ENCODE measurements at regions not wholly inside any gene's neighbourhood (a gene's known extent, or its start where the extent isn't known, plus 50 kb on each side); places are given as distances from the start of the nearest gene placed in this dataset.
"Not testable (repeated sequence)": the region's sequence is repeated elsewhere in the genome, so short reads cannot be mapped to it uniquely, and the experiment has no call there.

DNA sequence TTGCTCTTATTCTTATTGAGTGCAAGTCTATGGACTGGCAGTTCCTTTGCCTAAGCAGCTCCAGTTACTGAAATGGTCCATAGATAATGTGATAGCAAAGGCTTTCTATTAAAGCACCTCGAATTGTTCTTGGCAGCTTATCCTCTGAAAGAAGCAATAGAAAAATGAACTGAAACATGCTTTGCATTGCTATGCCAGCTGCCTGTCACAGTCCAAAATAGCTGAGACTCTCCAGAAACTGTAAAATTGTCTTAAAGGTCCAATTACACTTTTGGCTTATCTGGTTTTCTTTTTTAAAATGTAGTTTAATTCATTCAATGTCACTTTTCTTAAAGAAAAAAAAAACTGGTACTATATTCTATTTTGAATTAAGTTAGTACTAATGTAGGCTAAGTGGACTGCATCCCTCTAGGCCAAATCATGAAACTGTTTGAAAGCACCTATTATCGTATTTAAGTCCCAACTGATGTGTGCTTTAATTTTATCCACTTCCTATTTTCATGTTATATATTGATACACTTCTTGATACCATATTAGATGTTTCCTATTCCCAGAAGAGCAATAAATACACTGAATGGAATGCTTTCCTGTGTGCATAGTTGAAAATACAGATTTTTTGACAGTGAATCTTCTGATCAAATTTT, 208.0 kb upstream of the DEPDC1 start:
- no peaks in the 10 kb centered on the region for H3K27me3 Mint-ChIP-seq
- no peak overlapping the region for H3K27ac Mint-ChIP-seq
- no peaks in the 10 kb centered on the region for H3K4me1 Mint-ChIP-seq
- no peak for ATAC-seq (ENCODE audit: low read depth in 2 of 2)
- H3K36me3 Mint-ChIP-seq = no peaks in the 10 kb centered on the region
- H3K4me3 Mint-ChIP-seq = no peak overlapping the region
- no peak for DNase-seq
- peaks cover 10 to 25% (median 17%) of the 10 kb centered on the region in 7 donors for H3K9me3 Mint-ChIP-seq

DNA sequence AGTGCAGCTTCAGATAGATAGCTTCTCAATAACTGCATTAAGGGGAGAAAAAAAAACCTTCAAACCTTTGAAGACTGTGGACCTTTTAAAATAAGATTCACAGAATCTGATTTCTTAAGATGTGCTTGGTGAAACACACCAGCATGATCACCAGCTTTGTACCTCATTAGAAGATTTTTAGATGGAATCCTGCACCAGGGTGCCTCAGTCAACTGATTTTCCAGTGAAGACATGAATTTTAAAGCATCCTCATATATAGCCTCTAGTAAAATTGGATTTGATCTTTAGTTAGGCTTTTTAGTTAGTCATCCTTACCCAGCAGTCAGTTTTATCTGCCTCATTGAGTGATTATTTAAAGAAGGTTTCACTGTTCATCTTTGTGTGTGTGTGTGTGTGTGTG, 208.6 kb upstream of the DEPDC1 start:
- Mint-ChIP-seq H3K4me1 (no peaks in the 10 kb centered on the region), H3K27me3 (no peaks in the 10 kb centered on the region), H3K36me3 (no peaks in the 10 kb centered on the region), H3K4me3 (no peak overlapping the region), H3K27ac (no peak overlapping the region), H3K9me3 (peaks cover 10 to 29% (median 18%) of the 10 kb centered on the region in 7 donors)
- DNase-seq = no peak
- no peak for ATAC-seq (ENCODE audit: low read depth in 2 of 2)

DNA sequence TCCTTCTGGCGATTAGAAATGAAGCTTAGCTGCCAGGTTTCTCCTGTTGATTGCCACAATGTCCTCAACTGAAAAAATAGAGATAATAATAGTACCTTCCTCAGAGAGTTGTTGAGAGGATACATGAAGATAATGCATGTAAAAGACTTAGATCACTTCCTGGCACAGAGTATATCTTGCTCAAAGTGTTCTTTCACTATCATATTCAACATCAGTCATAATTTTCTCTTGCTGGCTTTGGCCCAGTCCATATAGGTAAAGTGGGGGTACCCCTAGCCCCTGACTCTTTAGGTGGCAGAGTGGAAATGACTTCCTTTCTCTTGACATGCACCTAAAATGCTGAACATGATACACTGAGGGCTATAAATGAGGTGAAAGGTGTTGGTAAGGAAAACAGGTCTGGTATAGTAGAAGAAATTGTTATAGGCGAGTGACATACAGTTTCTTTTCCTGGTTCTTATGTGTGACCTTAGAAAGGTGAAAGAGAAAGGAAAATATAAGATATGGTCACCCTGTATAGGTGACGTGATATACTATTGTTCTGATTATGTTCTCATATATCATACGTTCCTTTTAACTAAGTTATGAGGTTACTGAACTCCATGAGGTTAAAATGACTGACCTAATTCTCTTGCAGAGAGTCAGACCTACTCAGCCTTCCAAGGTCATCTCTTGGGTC, 209.9 kb upstream of the DEPDC1 start:
- H3K9me3 Mint-ChIP-seq = peaks cover 11 to 35% (median 21%) of the 10 kb centered on the region in 7 donors
- DNase-seq (no peak), ATAC-seq (ENCODE audit: low read depth in 2 of 2) (no peak)
- no peaks in the 10 kb centered on the region for H3K36me3 Mint-ChIP-seq
- H3K27ac Mint-ChIP-seq = no peak overlapping the region
- H3K27me3 Mint-ChIP-seq = no peaks in the 10 kb centered on the region
- no peak overlapping the region for H3K4me3 Mint-ChIP-seq
- no peaks in the 10 kb centered on the region for H3K4me1 Mint-ChIP-seq

DNA sequence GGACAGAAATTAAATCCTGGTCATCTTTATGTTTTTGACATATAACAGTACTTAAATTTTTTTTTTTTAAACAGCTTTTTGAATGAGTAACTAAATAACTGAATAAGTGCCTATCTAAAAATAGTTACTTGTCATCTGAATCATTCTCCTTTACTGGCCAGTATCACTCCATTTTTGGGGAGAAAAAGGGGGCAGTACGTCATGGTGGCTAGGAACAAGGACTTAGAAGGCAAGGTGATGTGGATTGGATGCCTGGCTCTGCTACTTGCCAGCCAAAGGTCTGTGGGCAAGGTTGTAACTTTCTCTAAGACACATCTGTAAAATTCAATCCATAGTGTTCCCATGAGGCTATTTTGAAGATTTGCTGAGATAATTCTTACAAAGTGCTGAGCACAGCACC, 220.4 kb upstream of the DEPDC1 start:
- ATAC-seq (ENCODE audit: low read depth in 2 of 2) (no peak), DNase-seq (no peak)
- Mint-ChIP-seq H3K36me3 (no peaks in the 10 kb centered on the region), H3K9me3 (peaks cover 0 to 13% (median 4%) of the 10 kb centered on the region in 7 donors), H3K27me3 (no peaks in the 10 kb centered on the region), H3K4me1 (no peaks in the 10 kb centered on the region), H3K27ac (no peak overlapping the region), H3K4me3 (no peak overlapping the region)

DNA sequence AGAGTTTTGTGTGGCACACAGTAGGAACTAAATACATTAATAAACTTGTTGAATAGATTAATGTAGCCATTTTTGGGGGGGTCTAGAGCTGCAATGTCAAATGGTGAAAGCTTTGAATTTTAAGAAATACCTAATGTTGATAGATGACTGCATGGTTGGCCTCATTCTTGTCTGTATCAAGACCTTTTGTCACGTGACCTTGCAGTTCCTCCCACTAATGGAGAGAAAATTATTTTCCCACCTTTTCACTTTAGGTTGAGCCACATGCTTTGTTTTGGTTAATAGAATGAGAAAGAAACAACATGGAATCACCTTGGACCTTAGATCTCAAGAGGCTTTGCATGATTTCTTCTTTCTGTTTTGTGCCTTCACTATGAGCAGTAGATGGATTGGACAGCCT, 223.6 kb upstream of the DEPDC1 start:
- no peak for DNase-seq
- H3K4me1 Mint-ChIP-seq = no peaks in the 10 kb centered on the region
- no peak overlapping the region for H3K4me3 Mint-ChIP-seq
- H3K9me3 Mint-ChIP-seq = peaks cover 0 to 18% (median 4%) of the 10 kb centered on the region in 7 donors
- no peak overlapping the region for H3K27ac Mint-ChIP-seq
- no peak for ATAC-seq (ENCODE audit: low read depth in 2 of 2)
- H3K27me3 Mint-ChIP-seq = no peaks in the 10 kb centered on the region
- H3K36me3 Mint-ChIP-seq = no peaks in the 10 kb centered on the region

DNA sequence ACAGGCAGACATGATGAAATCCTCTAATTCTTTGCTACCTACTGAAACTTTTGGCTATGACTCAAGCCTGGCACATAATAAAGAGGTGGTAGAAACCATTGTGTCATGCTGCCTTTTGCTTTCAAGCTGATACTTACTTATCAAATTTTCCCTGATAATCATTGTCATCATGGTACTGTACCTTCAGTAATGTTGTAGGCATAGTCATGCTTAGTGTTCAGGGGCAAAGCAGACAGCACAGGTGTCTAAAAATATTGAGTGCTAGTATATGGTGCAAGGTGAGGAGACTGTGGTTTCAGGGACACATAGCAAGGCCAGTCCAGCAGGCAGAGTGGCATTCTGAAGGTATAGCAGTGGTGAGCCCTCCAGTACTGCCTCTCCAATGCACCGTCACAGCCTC, 226.9 kb upstream of the DEPDC1 start:
- H3K9me3 Mint-ChIP-seq = peaks cover 0 to 15% (median 1%) of the 10 kb centered on the region in 7 donors
- no peak overlapping the region for H3K27ac Mint-ChIP-seq
- no peak for ATAC-seq (ENCODE audit: low read depth in 2 of 2)
- no peaks in the 10 kb centered on the region for H3K4me1 Mint-ChIP-seq
- no peaks in the 10 kb centered on the region for H3K27me3 Mint-ChIP-seq
- H3K4me3 Mint-ChIP-seq = no peak overlapping the region
- H3K36me3 Mint-ChIP-seq = no peaks in the 10 kb centered on the region
- no peak for DNase-seq

DNA sequence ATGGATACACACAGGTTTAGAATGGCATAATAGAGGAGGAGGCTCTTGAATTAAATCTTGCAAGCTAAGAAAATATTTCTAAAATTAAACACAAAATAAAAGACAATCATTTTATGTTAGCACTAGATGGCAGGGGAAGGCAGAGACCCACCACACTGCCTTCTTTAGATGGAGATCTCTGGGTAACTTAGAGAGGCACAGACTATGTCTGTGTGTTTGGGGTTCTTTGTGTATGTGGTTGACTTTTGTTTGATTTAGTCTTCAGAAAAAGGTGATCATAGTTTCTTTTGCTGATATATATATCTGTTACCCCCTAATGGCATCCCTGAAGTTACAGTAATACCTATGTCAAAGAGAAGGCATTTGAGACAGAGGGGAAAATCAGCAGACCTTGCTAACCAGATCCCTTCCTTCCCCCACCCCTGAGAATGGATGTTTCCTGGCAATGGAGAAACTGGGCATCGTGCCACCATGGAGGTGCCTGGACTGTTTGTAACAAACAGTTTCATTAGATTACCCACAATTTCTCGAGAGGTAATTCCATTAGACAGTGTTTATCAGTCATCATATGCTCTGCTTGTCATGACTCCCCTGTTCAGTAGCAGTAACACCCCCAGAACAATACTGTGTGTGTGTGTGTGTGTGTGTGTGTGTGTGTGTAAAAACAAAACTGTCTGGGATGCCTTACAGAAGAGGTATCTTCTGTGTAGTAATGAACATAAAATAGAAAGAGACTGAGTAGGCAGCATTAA, 228.3 kb upstream of the DEPDC1 start:
- Mint-ChIP-seq H3K9me3 (peaks cover 0 to 5% (median 0%) of the 10 kb centered on the region in 7 donors), H3K4me1 (no peaks in the 10 kb centered on the region), H3K27ac (peak overlapping the region in 1 of 6 donors; percentile 33), H3K4me3 (no peak overlapping the region), H3K27me3 (no peaks in the 10 kb centered on the region), H3K36me3 (no peaks in the 10 kb centered on the region)
- ATAC-seq (ENCODE audit: low read depth in 2 of 2) (no peak), DNase-seq (no peak)

DNA sequence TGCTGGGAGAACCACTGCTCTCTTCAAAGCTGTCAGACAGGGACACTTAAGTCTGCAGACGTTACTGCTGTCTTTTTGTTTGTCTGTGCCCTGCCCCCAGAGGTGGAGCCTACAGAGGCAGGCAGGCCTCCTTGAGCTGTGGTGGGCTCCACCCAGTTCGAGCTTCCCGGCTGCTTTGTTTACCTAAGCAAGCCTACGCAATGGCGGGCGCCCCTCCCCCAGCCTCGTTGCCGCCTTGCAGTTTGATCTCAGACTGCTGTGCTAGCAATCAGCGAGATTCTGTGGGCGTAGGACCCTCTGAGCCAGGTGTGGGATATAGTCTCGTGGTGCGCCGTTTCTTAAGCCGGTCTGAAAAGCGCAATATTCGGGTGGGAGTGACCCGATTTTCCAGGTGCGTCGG, 242.6 kb upstream of the DEPDC1 start:
- not testable (repeated sequence) for H3K4me3 Mint-ChIP-seq; DNase-seq; H3K36me3 Mint-ChIP-seq; H3K27ac Mint-ChIP-seq; ATAC-seq (ENCODE audit: low read depth in 2 of 2); H3K27me3 Mint-ChIP-seq; H3K4me1 Mint-ChIP-seq
- peaks cover 4 to 30% (median 15%) of the 10 kb centered on the region in 7 donors for H3K9me3 Mint-ChIP-seq

DNA sequence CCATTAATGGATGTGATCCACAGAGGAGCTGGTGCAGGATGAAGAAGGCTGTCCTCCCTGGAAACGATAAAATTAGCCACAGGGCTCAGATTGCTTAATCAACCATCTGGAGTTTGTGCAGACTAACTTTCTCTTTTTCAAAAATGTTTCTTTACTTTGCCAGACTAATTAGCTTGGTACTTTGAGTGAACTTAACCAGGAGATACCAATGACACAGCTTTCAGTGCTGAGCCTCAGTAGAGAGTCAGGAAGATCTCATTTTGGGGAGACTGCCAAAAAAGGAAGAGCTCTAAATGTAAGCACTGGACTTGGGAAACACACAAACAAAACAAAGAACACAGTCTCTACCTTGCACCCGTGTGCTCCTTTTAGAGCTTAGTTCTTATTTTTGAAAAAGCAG, 248.1 kb upstream of the DEPDC1 start:
- Mint-ChIP-seq H3K36me3 (no peaks in the 10 kb centered on the region), H3K4me1 (no peaks in the 10 kb centered on the region), H3K9me3 (peaks cover 6 to 40% (median 17%) of the 10 kb centered on the region in 7 donors), H3K4me3 (no peak overlapping the region), H3K27ac (no peak overlapping the region), H3K27me3 (no peaks in the 10 kb centered on the region)
- no peak for DNase-seq
- ATAC-seq (ENCODE audit: low read depth in 2 of 2) = no peak

DNA sequence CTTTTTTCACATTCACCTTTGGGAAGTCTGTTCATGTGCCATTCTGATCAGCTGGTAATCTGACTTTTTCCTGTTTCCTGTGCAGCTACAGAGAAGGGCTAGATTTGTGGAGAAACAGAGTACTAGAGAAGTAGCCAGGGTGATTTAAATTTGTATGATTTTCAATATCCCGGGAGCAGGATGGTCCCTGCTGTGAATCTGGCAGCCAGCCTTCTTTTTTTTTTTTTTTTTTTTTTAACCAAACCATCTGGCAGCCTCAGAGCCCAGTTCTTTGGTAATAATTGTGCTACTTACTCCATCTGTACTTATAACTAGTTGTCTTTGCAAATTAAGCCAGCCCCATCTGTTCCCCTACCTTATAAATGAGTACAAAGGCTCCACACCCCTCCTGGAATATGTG, 248.6 kb upstream of the DEPDC1 start:
- ATAC-seq (ENCODE audit: low read depth in 2 of 2) = no peak
- Mint-ChIP-seq H3K4me3 (no peak overlapping the region), H3K27ac (no peak overlapping the region), H3K4me1 (no peaks in the 10 kb centered on the region), H3K36me3 (no peaks in the 10 kb centered on the region), H3K27me3 (no peaks in the 10 kb centered on the region), H3K9me3 (peaks cover 5 to 40% (median 16%) of the 10 kb centered on the region in 7 donors)
- no peak for DNase-seq

DNA sequence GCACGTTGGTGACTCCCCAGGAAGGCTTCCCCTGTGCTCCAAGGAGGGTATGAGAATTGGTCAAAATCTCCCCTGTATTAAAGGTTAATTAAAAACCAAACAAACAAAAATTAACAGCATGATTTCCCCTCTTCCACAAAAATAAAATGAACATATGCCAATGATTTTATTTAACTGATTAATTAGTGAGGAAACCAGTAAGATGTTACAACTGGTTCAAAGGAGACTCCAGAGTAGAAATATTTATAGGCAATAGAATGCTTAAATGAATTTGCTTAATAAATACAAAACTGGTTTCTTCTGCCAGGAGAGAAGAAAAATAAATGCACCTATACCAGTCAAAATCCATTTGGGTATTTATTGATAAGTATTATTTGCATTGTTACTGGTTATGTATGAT, 249.5 kb upstream of the DEPDC1 start:
- DNase-seq = no peak
- Mint-ChIP-seq H3K27me3 (no peaks in the 10 kb centered on the region), H3K36me3 (no peaks in the 10 kb centered on the region), H3K9me3 (peaks cover 0 to 34% (median 12%) of the 10 kb centered on the region in 7 donors), H3K4me1 (no peaks in the 10 kb centered on the region), H3K4me3 (no peak overlapping the region), H3K27ac (no peak overlapping the region)
- no peak for ATAC-seq (ENCODE audit: low read depth in 2 of 2)

DNA sequence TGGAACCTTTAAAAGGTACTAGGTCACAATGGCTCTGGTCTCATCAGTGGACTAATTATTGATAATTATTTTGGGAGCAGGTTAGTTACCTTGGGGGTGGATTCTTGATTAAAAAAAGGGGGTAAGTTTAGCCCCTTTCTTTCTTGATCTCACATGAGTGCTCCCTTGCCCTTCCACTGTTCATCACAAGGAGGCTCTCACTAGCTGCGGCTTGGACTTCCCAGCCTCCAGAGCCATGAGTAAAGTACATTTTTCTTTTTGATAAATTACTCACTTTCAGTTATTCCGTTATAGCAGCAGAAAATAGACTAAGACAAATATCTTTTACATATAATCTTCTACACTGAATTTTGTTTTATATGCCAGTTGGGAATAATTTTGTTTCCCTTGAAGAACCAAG, 254.8 kb upstream of the DEPDC1 start:
- H3K36me3 Mint-ChIP-seq = no peaks in the 10 kb centered on the region
- no peak overlapping the region for H3K4me3 Mint-ChIP-seq
- H3K27ac Mint-ChIP-seq = no peak overlapping the region
- no peaks in the 10 kb centered on the region for H3K27me3 Mint-ChIP-seq
- H3K9me3 Mint-ChIP-seq = peaks cover 0 to 4% (median 0%) of the 10 kb centered on the region in 7 donors
- DNase-seq (no peak), ATAC-seq (ENCODE audit: low read depth in 2 of 2) (no peak)
- H3K4me1 Mint-ChIP-seq = no peaks in the 10 kb centered on the region

DNA sequence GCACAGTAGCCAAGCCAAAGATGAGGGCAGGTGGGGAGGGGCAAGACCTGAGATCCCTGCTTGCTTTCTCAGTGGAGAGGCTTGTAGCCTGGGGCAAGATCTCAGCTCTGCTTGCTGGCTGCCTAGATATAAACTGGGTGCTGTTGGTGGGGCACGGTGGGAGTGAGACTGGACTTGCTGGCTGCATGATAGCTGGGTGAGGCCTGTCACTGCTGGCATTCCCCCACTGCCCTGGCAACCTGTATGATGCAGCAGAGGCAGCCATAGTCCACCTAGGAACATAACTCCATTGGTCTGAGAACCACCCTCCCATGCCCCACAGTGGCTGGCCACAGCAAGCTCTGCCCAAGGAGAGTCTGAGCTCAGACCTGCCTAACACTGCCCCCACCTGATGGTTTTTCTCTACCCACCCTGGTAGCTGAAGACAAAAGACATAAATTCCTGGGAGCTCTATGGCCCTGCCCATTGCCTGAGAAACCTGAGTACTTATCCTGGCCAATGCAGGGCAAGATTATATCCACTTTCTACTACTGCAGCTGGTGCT, 261.9 kb upstream of the DEPDC1 start:
- ATAC-seq (ENCODE audit: low read depth in 2 of 2) = no peak
- no peaks in the 10 kb centered on the region for H3K4me1 Mint-ChIP-seq
- no peaks in the 10 kb centered on the region for H3K36me3 Mint-ChIP-seq
- H3K4me3 Mint-ChIP-seq = no peak overlapping the region
- H3K9me3 Mint-ChIP-seq = peaks cover 0 to 36% (median 8%) of the 10 kb centered on the region in 7 donors
- DNase-seq = no peak
- H3K27ac Mint-ChIP-seq = no peak overlapping the region
- H3K27me3 Mint-ChIP-seq = no peaks in the 10 kb centered on the region

DNA sequence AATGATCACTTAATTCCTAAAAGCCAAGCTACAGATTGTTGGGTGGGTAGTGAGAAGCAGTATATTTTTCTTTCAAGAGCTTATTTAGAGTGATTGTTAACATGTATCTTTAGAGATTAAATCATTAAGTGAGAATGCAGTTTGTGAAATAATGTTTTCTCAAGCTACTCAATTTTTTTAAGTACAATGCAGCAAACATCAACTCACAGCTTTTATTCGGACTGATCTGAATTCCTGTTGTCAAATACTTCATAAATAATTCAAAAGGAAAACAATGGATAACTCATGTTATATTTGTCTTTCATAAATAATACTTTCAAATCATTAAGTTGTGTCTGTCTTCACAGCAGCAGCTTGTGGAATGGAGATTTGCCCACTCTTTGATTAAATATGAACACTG, 271.1 kb upstream of the DEPDC1 start:
- H3K9me3 Mint-ChIP-seq = peaks cover 4 to 17% (median 7%) of the 10 kb centered on the region in 7 donors
- no peak overlapping the region for H3K27ac Mint-ChIP-seq
- no peaks in the 10 kb centered on the region for H3K4me1 Mint-ChIP-seq
- H3K36me3 Mint-ChIP-seq = peaks cover 0 to 5% of the 10 kb centered on the region in 2 donors
- no peak for ATAC-seq (ENCODE audit: low read depth in 2 of 2)
- no peaks in the 10 kb centered on the region for H3K27me3 Mint-ChIP-seq
- no peak for DNase-seq
- H3K4me3 Mint-ChIP-seq = no peak overlapping the region

Data from naive B cell (primary cell).